ENCODE measurements at regions not wholly inside any gene's neighbourhood (a gene's known extent, or its start where the extent isn't known, plus 50 kb on each side); places are given as distances from the start of the nearest gene placed in this dataset.
"Not testable (repeated sequence)": the region's sequence is repeated elsewhere in the genome, so short reads cannot be mapped to it uniquely, and the experiment has no call there.

- no peak overlapping the region for H3K27ac ChIP-seq
- no peaks in the 10 kb centered on the region for H3K4me1 ChIP-seq
- no peaks in the 10 kb centered on the region for H3K27me3 ChIP-seq
- H3K4me3 ChIP-seq = no peak overlapping the region
- no peak for DNase-seq (ENCODE audit: low spot score in 2 of 2)
- no peaks in the 10 kb centered on the region for H3K36me3 ChIP-seq
- WGBS, 2 donors = 86 to 88% methylated on average over 5 of the region's 5 CpGs
- H3K9me3 ChIP-seq = peaks cover 0 to 4% (median 0%) of the 10 kb centered on the region in 4 donors
- no peak for TF ChIP-seq EP300 (IDR thresholded peaks at IDR 0.05)
- TF ChIP-seq POLR2A (IDR thresholded peaks at IDR 0.05) = no peak
- TF ChIP-seq CTCF (IDR thresholded peaks at IDR 0.05) = no peak
Measured at GRCh38 chr18:60180671-60181070, 191.9 kb downstream of the MC4R start.

GRCh38 chr18:60178224-60178623, 194.4 kb downstream of the MC4R start:
- H3K36me3 ChIP-seq; DNase-seq (ENCODE audit: low spot score in 2 of 2); H3K27ac ChIP-seq; H3K27me3 ChIP-seq; H3K4me1 ChIP-seq; H3K9me3 ChIP-seq; H3K4me3 ChIP-seq: not testable (repeated sequence)
- WGBS, 2 donors = 86 to 97% methylated on average over 6 of the region's 6 CpGs

GRCh38 chr18:60176259-60176658, 196.3 kb downstream of the MC4R start:
- H3K36me3 ChIP-seq = no peaks in the 10 kb centered on the region
- no peaks in the 10 kb centered on the region for H3K4me1 ChIP-seq
- H3K4me3 ChIP-seq = no peak overlapping the region
- H3K9me3 ChIP-seq = peaks cover 0 to 4% (median 0%) of the 10 kb centered on the region in 4 donors
- no peak for TF ChIP-seq CTCF (IDR thresholded peaks at IDR 0.05)
- TF ChIP-seq POLR2A (IDR thresholded peaks at IDR 0.05) = no peak
- no peak for TF ChIP-seq EP300 (IDR thresholded peaks at IDR 0.05)
- H3K27me3 ChIP-seq = no peaks in the 10 kb centered on the region
- H3K27ac ChIP-seq = no peak overlapping the region
- no peak for DNase-seq (ENCODE audit: low spot score in 2 of 2)
- 3 to 8% methylated on average over 1 of the region's 1 CpG for WGBS, 2 donors

- H3K36me3 ChIP-seq = no peaks in the 10 kb centered on the region
- TF ChIP-seq CTCF (IDR thresholded peaks at IDR 0.05) (no peak), POLR2A (IDR thresholded peaks at IDR 0.05) (no peak), EP300 (IDR thresholded peaks at IDR 0.05) (no peak)
- H3K27me3 ChIP-seq = no peaks in the 10 kb centered on the region
- peaks cover 0 to 4% (median 0%) of the 10 kb centered on the region in 4 donors for H3K9me3 ChIP-seq
- no peak overlapping the region for H3K27ac ChIP-seq
- H3K4me1 ChIP-seq = no peaks in the 10 kb centered on the region
- DNase-seq (ENCODE audit: low spot score in 2 of 2) = no peak
- WGBS, 2 donors = 48 to 70% methylated on average over 2 of the region's 2 CpGs
- no peak overlapping the region for H3K4me3 ChIP-seq
Measured at GRCh38 chr18:60174832-60175231, 197.7 kb downstream of the MC4R start.

- WGBS, 2 donors = 80 to 92% methylated on average over 2 of the region's 2 CpGs
- H3K4me1 ChIP-seq = no peaks in the 10 kb centered on the region
- no peak overlapping the region for H3K27ac ChIP-seq
- H3K4me3 ChIP-seq = no peak overlapping the region
- TF ChIP-seq CTCF (IDR thresholded peaks at IDR 0.05) (no peak), EP300 (IDR thresholded peaks at IDR 0.05) (no peak), POLR2A (IDR thresholded peaks at IDR 0.05) (no peak)
- no peak for DNase-seq (ENCODE audit: low spot score in 2 of 2)
- no peaks in the 10 kb centered on the region for H3K27me3 ChIP-seq
- no peaks in the 10 kb centered on the region for H3K9me3 ChIP-seq
- H3K36me3 ChIP-seq = no peaks in the 10 kb centered on the region
Measured at GRCh38 chr18:60172030-60172429, 200.5 kb downstream of the MC4R start.

GRCh38 chr18:60163622-60164021, 209.0 kb downstream of the MC4R start:
- 86% methylated on average over 5 of the region's 5 CpGs for WGBS, 2 donors
- TF ChIP-seq POLR2A (IDR thresholded peaks at IDR 0.05) = no peak
- H3K9me3 ChIP-seq = no peaks in the 10 kb centered on the region
- H3K36me3 ChIP-seq = no peaks in the 10 kb centered on the region
- no peak overlapping the region for H3K27ac ChIP-seq
- H3K4me1 ChIP-seq = no peaks in the 10 kb centered on the region
- no peak overlapping the region for H3K4me3 ChIP-seq
- DNase-seq (ENCODE audit: low spot score in 2 of 2) = no peak
- H3K27me3 ChIP-seq = no peaks in the 10 kb centered on the region

All from tibial nerve (tissue), 4 donors.